ENCODE measurements at regions not wholly inside any gene's neighbourhood (a gene's known extent, or its start where the extent isn't known, plus 50 kb on each side); places are given as distances from the start of the nearest gene placed in this dataset.

DNA sequence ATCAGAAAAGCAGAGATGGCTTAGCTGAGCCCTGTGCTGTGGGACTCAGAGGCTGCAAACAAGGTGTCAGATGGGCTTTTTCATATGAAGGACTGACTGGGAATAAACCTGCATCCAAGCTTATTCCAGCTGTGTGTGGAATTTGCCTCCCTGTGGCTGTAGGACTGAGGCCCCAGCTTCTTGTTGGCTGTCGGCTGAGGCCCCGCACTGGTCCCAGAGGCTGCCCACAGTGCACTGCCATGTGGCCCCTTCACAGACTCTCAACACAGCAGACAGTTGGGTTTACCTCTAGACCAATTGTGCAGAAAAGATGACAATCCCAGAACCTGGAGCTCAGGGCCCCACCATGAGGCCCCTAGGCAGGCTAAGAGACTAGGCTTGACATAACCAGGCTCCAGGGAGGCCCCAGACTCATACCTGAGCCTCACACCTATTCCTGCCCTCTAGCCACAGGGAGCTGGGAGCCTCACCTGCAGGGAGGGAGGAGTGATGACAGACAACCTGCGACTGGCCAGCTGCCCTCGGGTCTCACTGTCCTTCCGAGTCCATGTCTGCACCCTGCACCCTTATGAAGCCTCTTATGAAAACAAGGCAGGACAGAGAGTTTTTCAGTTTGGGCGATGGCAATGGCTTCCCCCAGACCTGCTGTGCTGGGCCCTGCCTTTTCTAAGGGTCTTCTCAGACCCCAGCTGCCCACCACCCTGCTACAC is 615.5 kb downstream of the NPHP4 start:
- TF ChIP-seq, protein P1, sequence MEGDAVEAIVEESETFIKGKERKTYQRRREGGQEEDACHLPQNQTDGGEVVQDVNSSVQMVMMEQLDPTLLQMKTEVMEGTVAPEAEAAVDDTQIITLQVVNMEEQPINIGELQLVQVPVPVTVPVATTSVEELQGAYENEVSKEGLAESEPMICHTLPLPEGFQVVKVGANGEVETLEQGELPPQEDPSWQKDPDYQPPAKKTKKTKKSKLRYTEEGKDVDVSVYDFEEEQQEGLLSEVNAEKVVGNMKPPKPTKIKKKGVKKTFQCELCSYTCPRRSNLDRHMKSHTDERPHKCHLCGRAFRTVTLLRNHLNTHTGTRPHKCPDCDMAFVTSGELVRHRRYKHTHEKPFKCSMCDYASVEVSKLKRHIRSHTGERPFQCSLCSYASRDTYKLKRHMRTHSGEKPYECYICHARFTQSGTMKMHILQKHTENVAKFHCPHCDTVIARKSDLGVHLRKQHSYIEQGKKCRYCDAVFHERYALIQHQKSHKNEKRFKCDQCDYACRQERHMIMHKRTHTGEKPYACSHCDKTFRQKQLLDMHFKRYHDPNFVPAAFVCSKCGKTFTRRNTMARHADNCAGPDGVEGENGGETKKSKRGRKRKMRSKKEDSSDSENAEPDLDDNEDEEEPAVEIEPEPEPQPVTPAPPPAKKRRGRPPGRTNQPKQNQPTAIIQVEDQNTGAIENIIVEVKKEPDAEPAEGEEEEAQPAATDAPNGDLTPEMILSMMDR (conservative IDR thresholded peaks at IDR 0.05; ENCODE audit: low read depth, low read length): no peak
- DNase-seq (ENCODE audit: low read depth): no peak
- no peak overlapping the region for H3K4me3 ChIP-seq (ENCODE audit: low read depth, low read length)

DNA sequence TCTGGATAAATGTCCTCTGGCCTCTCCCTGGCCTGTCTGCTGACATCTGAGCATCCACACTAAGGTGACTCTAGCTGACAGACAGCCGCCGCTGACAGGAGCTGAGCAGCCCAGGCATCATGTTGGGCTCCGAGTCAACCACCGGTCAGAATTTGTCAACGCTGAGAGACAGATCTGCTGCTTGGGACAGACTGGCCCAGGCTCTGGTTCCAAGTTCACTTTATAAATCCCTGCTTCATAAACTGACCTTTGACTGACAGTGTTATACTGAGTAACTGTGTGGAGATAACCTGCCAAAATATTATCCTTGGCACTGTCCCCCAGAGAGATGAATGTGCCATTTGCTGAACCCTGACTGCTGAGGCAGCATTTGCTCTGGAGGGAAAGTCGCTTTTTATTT is 616.7 kb downstream of the NPHP4 start:
- no peak for DNase-seq (ENCODE audit: low read depth)
- no peak overlapping the region for H3K4me3 ChIP-seq (ENCODE audit: low read depth, low read length)
- TF ChIP-seq, protein P1 (conservative IDR thresholded peaks at IDR 0.05; ENCODE audit: low read depth, low read length): no peak

DNA sequence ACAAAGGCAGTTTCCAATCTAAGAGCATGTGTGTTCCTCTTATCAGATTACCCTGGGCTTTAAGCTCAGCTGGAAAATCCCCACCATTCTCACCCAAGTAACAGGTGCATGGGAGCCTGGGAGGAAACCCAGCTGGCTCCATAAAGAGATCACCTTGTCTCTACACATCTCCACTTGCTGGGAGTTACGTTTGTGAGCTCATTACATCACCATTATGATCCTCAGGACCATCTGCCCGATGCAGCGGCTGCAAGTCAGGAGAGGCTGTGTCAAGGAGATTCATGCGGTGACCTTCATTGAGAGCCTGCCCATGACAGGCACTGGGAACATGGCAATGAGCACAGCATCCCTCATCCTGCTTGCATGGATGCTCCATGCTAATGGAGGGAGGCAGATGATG is 618.0 kb downstream of the NPHP4 start:
- TF ChIP-seq, protein P1 (conservative IDR thresholded peaks at IDR 0.05; ENCODE audit: low read depth, low read length): no peak
- no peak overlapping the region for H3K4me3 ChIP-seq (ENCODE audit: low read depth, low read length)
- DNase-seq (ENCODE audit: low read depth): no peak

DNA sequence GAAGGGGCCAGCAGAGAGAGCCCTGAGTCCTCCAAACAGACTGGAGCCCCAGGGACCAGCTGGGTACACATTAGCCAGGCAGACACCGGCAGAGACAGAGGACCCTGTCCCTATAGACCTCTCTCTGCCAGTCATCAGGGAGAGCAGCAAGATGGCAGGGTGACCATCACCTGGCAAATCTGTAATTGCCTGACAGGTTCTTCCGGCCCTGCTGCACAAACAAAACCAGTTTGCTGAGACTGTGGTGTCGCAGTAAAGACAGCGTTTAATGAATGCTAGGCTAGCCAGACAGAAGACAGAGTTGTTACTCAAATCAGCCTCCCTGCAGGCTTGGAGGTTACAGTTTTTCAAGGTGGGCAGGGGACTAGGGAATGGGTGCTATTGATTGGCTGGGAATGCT is 618.9 kb downstream of the NPHP4 start:
- no peak overlapping the region for H3K4me3 ChIP-seq (ENCODE audit: low read depth, low read length)

DNA sequence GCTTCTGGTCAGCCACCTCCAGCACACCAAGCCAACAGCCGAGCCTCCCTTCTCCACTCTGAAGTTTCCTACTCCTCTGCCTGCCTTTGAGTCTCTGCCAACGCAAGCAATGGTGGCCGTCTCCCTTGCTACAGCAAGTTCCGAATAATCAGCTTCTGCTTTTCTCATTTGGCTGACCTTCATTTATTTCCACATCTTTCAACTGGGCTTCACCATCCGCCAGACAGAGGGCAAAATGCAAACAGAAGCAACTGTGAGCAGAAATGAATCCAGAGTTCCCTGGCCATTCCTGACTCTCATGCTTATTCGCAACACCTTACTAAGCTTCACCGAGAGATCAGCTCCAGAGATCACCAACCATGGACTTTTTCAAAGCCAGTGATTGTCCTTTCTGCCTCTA is 621.0 kb downstream of the NPHP4 start:
- no peak for DNase-seq (ENCODE audit: low read depth)
- H3K4me3 ChIP-seq (ENCODE audit: low read depth, low read length): no peak overlapping the region
- TF ChIP-seq, protein P1 (conservative IDR thresholded peaks at IDR 0.05; ENCODE audit: low read depth, low read length): no peak

More for the DNA sequence above, 618.9 kb downstream of the NPHP4 start:
- no peak for DNase-seq (ENCODE audit: low read depth)
- TF ChIP-seq, protein P1 (conservative IDR thresholded peaks at IDR 0.05; ENCODE audit: low read depth, low read length): no peak

DNA sequence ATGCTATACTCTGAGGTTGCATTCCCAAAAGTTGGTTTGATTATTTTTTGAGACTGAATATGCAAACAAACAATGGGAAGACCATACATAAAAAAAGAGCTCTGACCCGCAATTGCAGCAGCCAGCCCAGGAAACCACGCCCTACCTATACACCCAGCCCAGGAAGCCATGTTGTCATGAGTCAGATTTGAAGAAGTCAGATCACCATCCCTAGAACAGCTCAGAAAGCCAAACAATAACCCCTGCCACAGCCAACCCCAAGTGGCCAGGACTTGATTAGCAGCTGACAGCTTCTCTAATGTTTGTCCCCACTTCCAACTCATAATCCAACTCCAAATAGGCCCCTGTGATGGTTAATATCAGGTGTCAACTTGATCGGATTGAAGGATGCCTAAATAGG is 621.9 kb downstream of the NPHP4 start:
- no peak overlapping the region for H3K4me3 ChIP-seq (ENCODE audit: low read depth, low read length)
- TF ChIP-seq, protein P1 (conservative IDR thresholded peaks at IDR 0.05; ENCODE audit: low read depth, low read length): no peak
- no peak for DNase-seq (ENCODE audit: low read depth)

DNA sequence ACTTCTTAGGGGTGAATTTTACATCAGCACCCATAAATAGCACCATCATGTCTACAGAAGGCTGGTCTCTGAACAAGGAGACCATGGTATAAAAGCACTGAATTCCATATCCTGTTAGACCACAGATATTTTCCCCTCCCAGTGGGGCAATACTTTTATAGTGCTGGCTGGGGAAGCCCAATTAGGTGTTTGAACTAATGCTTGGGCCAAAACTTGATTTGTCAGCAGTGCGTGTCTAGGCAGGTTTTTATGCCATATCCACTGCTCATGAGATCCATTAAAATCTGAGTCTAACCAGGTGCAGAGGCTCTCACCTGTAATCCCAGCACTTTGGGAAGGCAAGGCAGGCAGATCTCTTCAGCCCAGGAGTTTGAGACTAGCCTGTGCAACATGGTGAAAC is 623.0 kb downstream of the NPHP4 start:
- H3K4me3 ChIP-seq (ENCODE audit: low read depth, low read length): no peak overlapping the region
- TF ChIP-seq, protein P1 (conservative IDR thresholded peaks at IDR 0.05; ENCODE audit: low read depth, low read length): no peak
- DNase-seq (ENCODE audit: low read depth): no peak

Data from epithelial cell of proximal tubule (primary cell).